GM23338 (cell line): ENCODE measurements at regions not wholly inside any gene's neighbourhood (a gene's known extent, or its start where the extent isn't known, plus 50 kb on each side); places are given as distances from the start of the nearest gene placed in this dataset.

Experiments used
- ATAC-seq: fragments of 200-7000 bp; cut with Tn5 transposase; 3 replicates; pipeline ENCODE4 v1.9.1; 2020
- DNase-seq: peaks from one replicate; pipeline ENCODE4 v3.0.0-alpha.2; 2015; ENCODE audit warnings: low spot score
- H2AFZ ChIP-seq: fragments of 200-600 bp; sonication (generic); 2 replicates; pipeline ENCODE4 v1.8.0; 2016; ENCODE audit warnings: antibody characterized with exemption, mild to moderate bottlenecking, moderate library complexity
- H3F3A ChIP-seq: fragments of 200-600 bp; sonication (generic); replicated peaks from 2 replicates; pipeline ENCODE4 v1.8.0; 2017; ENCODE audit warnings: antibody characterized with exemption, mixed run types, low read depth
- H3K27ac ChIP-seq: fragments of 200-600 bp; sonication (generic); 2 replicates; pipeline ENCODE4 v1.6.1; 2016; ENCODE audit warnings: low read depth
- H3K27me3 ChIP-seq: fragments of 200-600 bp; sonication (generic); 2 replicates; pipeline ENCODE4 v1.8.0; 2016; ENCODE audit warnings: mild to moderate bottlenecking, mixed run types, moderate library complexity; ENCODE audit not compliant: insufficient read depth
- H3K36me3 ChIP-seq: fragments of 200-600 bp; sonication (generic); 2 replicates; pipeline ENCODE4 v1.8.0; 2016; ENCODE audit warnings: mild to moderate bottlenecking; ENCODE audit not compliant: insufficient read depth
- H3K4me1 ChIP-seq: fragments of 200-600 bp; sonication (generic); 2 replicates; pipeline ENCODE4 v1.8.0; 2016; ENCODE audit warnings: mild to moderate bottlenecking, moderate library complexity; ENCODE audit not compliant: insufficient read depth
- H3K4me2 ChIP-seq: fragments of 200-600 bp; sonication (generic); 2 replicates; pipeline ENCODE4 v1.7.1; 2017; ENCODE audit warnings: mixed run types
- H3K4me3 ChIP-seq: fragments of 200-600 bp; sonication (generic); 2 replicates; pipeline ENCODE4 v1.6.1; 2016; ENCODE audit warnings: mixed run types
- H3K79me2 ChIP-seq: fragments of 200-600 bp; sonication (generic); replicated peaks from 2 replicates; pipeline ENCODE4 v1.8.0; 2017; ENCODE audit warnings: mild to moderate bottlenecking; ENCODE audit not compliant: insufficient read depth
- H3K9me2 ChIP-seq: fragments of 200-600 bp; sonication (generic); 2 replicates; pipeline ENCODE4 v1.8.0; 2017; ENCODE audit not compliant: insufficient read depth
- H4K20me1 ChIP-seq: fragments of 200-600 bp; sonication (generic); replicated peaks from 2 replicates; pipeline ENCODE4 v1.8.0; 2017; ENCODE audit warnings: mild to moderate bottlenecking; ENCODE audit not compliant: insufficient read depth
- H3K27ac Mint-ChIP-seq: 2 replicates; pipeline ENCODE4 v1.8.0; 2020; ENCODE audit warnings: inconsistent platforms, mild to moderate bottlenecking, moderate library complexity, mixed read lengths
- H3K27me3 Mint-ChIP-seq: 3 replicates; pipeline ENCODE4 v1.8.0; 2022; ENCODE audit warnings: low read depth, mild to moderate bottlenecking, moderate library complexity, mixed read lengths, inconsistent platforms; ENCODE audit not compliant: insufficient read depth, poor library complexity
- H3K36me3 Mint-ChIP-seq: 3 replicates; pipeline ENCODE4 v1.8.0; 2021; ENCODE audit warnings: low read depth, mild to moderate bottlenecking, inconsistent platforms, moderate library complexity, mixed read lengths
- H3K4me1 Mint-ChIP-seq: 3 replicates; pipeline ENCODE4 v1.8.0; 2020; ENCODE audit warnings: mild to moderate bottlenecking, inconsistent platforms, mixed read lengths
- H3K4me3 Mint-ChIP-seq: 3 replicates; pipeline ENCODE4 v1.8.0; 2021; ENCODE audit warnings: moderate library complexity, mild to moderate bottlenecking, inconsistent platforms, mixed read lengths
- H3K9me3 Mint-ChIP-seq: 3 replicates; pipeline ENCODE4 v1.8.0; 2020; ENCODE audit warnings: moderate library complexity, mild to moderate bottlenecking, inconsistent platforms, mixed read lengths
- CREB1 ChIP-seq: fragments of 250-450 bp; sonication (Bioruptor Pico); IDR thresholded peaks from 2 replicates; pipeline ENCODE4 v1.5.0; 2020; ENCODE audit warnings: low read depth, mild to moderate bottlenecking, moderate library complexity
- EZH2 ChIP-seq: fragments of 200-600 bp; sonication (generic); IDR thresholded peaks from one replicate; pipeline ENCODE4 v1.8.0; 2017; ENCODE audit warnings: antibody characterized with exemption, mild to moderate bottlenecking, low read depth; ENCODE audit not compliant: unreplicated experiment
- EZH2phosphoT487 ChIP-seq: fragments of 200-600 bp; sonication (generic); IDR thresholded peaks from one replicate; pipeline ENCODE4 v1.8.1; 2018; ENCODE audit warnings: antibody characterized with exemption; ENCODE audit not compliant: unreplicated experiment
- JUNB ChIP-seq: IDR thresholded peaks from one replicate; pipeline ENCODE4 v1.6.1; 2016; ENCODE audit warnings: antibody characterized with exemption; ENCODE audit not compliant: unreplicated experiment
- POLR2AphosphoS5 ChIP-seq: IDR thresholded peaks from 2 replicates; pipeline ENCODE4 v1.6.1; 2016; ENCODE audit warnings: antibody characterized with exemption, low read depth
- ZNF114 ChIP-seq: fragments of 250-450 bp; sonication (Bioruptor Pico); IDR thresholded peaks from 2 replicates; pipeline ENCODE4 v1.5.0; 2020; ENCODE audit warnings: mild to moderate bottlenecking, moderate library complexity
- TF ChIP-seq, protein P1 (sequence below), 2 experiments: fragments of 200-600 bp in 1 of 2; sonication (generic) in 1 of 2; conservative IDR thresholded peaks; 2 replicates each; pipeline versions ENCODE4 v1.5.1 to v1.6.1; 2016 to 2017; ENCODE audit warnings: antibody characterized with exemption in 2 of 2, low read depth in 2 of 2, mild to moderate bottlenecking in 2 of 2, moderate library complexity in 1 of 2
- TF ChIP-seq, protein P2 (sequence below): fragments of 250-450 bp; sonication (Bioruptor Pico); IDR thresholded peaks from 2 replicates; pipeline ENCODE4 v1.5.0; 2020; ENCODE audit warnings: mild to moderate bottlenecking, moderate library complexity

DNA sequence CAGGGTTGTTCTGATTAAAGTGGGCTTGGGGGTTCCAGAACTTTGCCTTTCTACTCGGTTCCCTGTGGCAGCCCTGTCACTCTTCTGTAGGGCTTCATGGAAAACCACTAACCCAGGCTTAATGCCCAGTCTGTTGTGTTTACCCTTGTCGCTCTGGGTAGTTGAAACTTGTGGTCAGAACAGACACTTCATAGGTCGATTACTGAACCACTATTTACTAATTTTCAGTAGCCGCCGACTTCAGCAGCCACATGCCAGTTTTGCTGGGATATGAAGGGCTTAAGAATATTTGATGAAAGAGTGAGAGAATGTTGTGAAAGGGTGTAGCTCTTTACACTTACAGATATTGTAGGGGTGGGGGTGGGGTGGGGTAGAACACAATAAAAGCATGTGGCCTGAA lies 362.3 kb downstream of the RND3 start (continued):
- TF ChIP-seq, protein P1, sequence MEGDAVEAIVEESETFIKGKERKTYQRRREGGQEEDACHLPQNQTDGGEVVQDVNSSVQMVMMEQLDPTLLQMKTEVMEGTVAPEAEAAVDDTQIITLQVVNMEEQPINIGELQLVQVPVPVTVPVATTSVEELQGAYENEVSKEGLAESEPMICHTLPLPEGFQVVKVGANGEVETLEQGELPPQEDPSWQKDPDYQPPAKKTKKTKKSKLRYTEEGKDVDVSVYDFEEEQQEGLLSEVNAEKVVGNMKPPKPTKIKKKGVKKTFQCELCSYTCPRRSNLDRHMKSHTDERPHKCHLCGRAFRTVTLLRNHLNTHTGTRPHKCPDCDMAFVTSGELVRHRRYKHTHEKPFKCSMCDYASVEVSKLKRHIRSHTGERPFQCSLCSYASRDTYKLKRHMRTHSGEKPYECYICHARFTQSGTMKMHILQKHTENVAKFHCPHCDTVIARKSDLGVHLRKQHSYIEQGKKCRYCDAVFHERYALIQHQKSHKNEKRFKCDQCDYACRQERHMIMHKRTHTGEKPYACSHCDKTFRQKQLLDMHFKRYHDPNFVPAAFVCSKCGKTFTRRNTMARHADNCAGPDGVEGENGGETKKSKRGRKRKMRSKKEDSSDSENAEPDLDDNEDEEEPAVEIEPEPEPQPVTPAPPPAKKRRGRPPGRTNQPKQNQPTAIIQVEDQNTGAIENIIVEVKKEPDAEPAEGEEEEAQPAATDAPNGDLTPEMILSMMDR (conservative IDR thresholded peaks at IDR 0.05; ENCODE audit: low read depth in 2 of 2), result no peak
- TF ChIP-seq EZH2phosphoT487 (no peak), POLR2AphosphoS5 (no peak), CREB1 (CRISPR knock-in tag) (no peak)
- TF ChIP-seq, protein P2, sequence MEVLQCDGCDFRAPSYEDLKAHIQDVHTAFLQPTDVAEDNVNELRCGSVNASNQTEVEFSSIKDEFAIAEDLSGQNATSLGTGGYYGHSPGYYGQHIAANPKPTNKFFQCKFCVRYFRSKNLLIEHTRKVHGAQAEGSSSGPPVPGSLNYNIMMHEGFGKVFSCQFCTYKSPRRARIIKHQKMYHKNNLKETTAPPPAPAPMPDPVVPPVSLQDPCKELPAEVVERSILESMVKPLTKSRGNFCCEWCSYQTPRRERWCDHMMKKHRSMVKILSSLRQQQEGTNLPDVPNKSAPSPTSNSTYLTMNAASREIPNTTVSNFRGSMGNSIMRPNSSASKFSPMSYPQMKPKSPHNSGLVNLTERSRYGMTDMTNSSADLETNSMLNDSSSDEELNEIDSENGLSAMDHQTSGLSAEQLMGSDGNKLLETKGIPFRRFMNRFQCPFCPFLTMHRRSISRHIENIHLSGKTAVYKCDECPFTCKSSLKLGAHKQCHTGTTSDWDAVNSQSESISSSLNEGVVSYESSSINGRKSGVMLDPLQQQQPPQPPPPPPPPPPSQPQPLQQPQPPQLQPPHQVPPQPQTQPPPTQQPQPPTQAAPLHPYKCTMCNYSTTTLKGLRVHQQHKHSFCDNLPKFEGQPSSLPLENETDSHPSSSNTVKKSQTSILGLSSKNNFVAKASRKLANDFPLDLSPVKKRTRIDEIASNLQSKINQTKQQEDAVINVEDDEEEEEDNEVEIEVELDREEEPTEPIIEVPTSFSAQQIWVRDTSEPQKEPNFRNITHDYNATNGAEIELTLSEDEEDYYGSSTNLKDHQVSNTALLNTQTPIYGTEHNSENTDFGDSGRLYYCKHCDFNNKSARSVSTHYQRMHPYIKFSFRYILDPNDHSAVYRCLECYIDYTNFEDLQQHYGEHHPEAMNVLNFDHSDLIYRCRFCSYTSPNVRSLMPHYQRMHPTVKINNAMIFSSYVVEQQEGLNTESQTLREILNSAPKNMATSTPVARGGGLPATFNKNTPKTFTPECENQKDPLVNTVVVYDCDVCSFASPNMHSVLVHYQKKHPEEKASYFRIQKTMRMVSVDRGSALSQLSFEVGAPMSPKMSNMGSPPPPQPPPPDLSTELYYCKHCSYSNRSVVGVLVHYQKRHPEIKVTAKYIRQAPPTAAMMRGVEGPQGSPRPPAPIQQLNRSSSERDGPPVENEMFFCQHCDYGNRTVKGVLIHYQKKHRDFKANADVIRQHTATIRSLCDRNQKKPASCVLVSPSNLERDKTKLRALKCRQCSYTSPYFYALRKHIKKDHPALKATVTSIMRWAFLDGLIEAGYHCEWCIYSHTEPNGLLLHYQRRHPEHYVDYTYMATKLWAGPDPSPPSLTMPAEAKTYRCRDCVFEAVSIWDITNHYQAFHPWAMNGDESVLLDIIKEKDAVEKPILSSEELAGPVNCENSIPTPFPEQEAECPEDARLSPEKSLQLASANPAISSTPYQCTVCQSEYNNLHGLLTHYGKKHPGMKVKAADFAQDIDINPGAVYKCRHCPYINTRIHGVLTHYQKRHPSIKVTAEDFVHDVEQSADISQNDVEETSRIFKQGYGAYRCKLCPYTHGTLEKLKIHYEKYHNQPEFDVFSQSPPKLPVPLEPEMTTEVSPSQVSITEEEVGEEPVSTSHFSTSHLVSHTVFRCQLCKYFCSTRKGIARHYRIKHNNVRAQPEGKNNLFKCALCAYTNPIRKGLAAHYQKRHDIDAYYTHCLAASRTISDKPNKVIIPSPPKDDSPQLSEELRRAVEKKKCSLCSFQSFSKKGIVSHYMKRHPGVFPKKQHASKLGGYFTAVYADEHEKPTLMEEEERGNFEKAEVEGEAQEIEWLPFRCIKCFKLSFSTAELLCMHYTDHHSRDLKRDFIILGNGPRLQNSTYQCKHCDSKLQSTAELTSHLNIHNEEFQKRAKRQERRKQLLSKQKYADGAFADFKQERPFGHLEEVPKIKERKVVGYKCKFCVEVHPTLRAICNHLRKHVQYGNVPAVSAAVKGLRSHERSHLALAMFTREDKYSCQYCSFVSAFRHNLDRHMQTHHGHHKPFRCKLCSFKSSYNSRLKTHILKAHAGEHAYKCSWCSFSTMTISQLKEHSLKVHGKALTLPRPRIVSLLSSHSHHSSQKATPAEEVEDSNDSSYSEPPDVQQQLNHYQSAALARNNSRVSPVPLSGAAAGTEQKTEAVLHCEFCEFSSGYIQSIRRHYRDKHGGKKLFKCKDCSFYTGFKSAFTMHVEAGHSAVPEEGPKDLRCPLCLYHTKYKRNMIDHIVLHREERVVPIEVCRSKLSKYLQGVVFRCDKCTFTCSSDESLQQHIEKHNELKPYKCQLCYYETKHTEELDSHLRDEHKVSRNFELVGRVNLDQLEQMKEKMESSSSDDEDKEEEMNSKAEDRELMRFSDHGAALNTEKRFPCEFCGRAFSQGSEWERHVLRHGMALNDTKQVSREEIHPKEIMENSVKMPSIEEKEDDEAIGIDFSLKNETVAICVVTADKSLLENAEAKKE (CRISPR knock-in tag), result no peak

- H3K4me2 ChIP-seq, result no peak overlapping the region
- H3K4me1 Mint-ChIP-seq, result peaks cover 26% of the 10 kb centered on the region
These were observed 362.7 kb downstream of the RND3 start for GRCh38 chr2:150124739-150125138.

More at GRCh38 chr2:150124739-150125138, 362.7 kb downstream of the RND3 start:
- DNase-seq (no peak), ATAC-seq (no peak)
- H3K79me2 ChIP-seq, result no peaks in the 10 kb centered on the region
- Mint-ChIP-seq H3K36me3 (peaks cover 7% of the 10 kb centered on the region; the same call in 2 of the 3 replicates), H3K27ac (no peak overlapping the region), H3K4me3 (no peak overlapping the region), H3K9me3 (peaks cover 8% of the 10 kb centered on the region; the same call in 2 of the 3 replicates), H3K27me3 (peaks cover 4% of the 10 kb centered on the region)
- TF ChIP-seq JUNB (no peak), CREB1 (CRISPR knock-in tag) (no peak), ZNF114 (CRISPR knock-in tag) (no peak), EZH2phosphoT487 (no peak), EZH2 (no peak)
- TF ChIP-seq, protein P2 (CRISPR knock-in tag), result no peak
- H3F3A ChIP-seq, result no peaks in the 10 kb centered on the region
- no peak overlapping the region for H3K4me3 ChIP-seq
- peaks cover 19% of the 10 kb centered on the region for H3K4me1 ChIP-seq
- no peaks in the 10 kb centered on the region for H3K27me3 ChIP-seq
- H3K9me2 ChIP-seq, result 0 out of 2 replicates have a peak, but pooled peaks cover 4% of the 10 kb centered on the region
- no peak overlapping the region for H3K27ac ChIP-seq
- H2AFZ ChIP-seq, result no peak overlapping the region
- H4K20me1 ChIP-seq, result no peaks in the 10 kb centered on the region
- H3K36me3 ChIP-seq, result no peaks in the 10 kb centered on the region
